ENCODE measurements at regions not wholly inside any gene's neighbourhood (a gene's known extent, or its start where the extent isn't known, plus 50 kb on each side); places are given as distances from the start of the nearest gene placed in this dataset.
A peak's percentile ranks its signal among the peaks of the same experiment; 100 is the strongest.

GRCh38 chr7:146002431-146003078 is 114.0 kb upstream of the CNTNAP2 start:
- ChIA-PET CTCF (no interaction called here), SMC1A (ENCODE audit: uncharacterized antibody, unreplicated experiment) (interaction anchor here (0.8 kb wide), 1 partner anchor 17 kb away, joined by 3 read pairs; no protein-coding TSS in a partner anchor), POLR2A (no interaction called here), RAD21 (ENCODE audit: unreplicated experiment) (no interaction called here)
- TF ChIP-seq RUNX3 (IDR thresholded peaks at IDR 0.05; ENCODE audit: low read length) (peak; percentile 88), BHLHE40 (IDR thresholded peaks at IDR 0.05; ENCODE audit: borderline replicate concordance in 1 of 2, low read depth in 2 of 2, low read length in 1 of 2) (peak; percentile 84 to 86), MTA3 (IDR thresholded peaks at IDR 0.05; ENCODE audit: borderline replicate concordance, low read length) (no peak), SPI1 (IDR thresholded peaks at IDR 0.05; ENCODE audit: borderline replicate concordance, insufficient read depth, low read depth, low read length) (peak; percentile 67; the same call in 1 of the 2 replicates), RB1 (IDR thresholded peaks at IDR 0.05; ENCODE audit: borderline replicate concordance) (no peak), NFXL1 (IDR thresholded peaks at IDR 0.05; ENCODE audit: borderline replicate concordance) (no peak)
- no peaks in the 10 kb centered on the region for H3K9me3 ChIP-seq (replicated peaks; ENCODE audit: control insufficient read depth, insufficient read depth, low read length)
- intact Hi-C loops (cut with micrococcal nuclease; ENCODE audit: unreplicated experiment), result no loop called here
- H3K79me2 ChIP-seq (ENCODE audit: control insufficient read depth, insufficient read depth, low read length), result no peaks in the 10 kb centered on the region
- H2AFZ ChIP-seq (ENCODE audit: control insufficient read depth, low read depth, low read length), result no peak overlapping the region
- in situ Hi-C loops (cut with MboI), result no loop called here
- WGBS (ENCODE audit: insufficient coverage, insufficient replicate concordance, low lambda C conversion rate, missing lambda C conversion rate), result under 1% methylated on average over 8 of the region's 8 CpGs
- no peak overlapping the region for H3K27ac ChIP-seq (ENCODE audit: control insufficient read depth, insufficient read depth)
- DNase-seq (ENCODE audit: low read depth, low spot score) (peak; percentile 2), FAIRE-seq (no peak), ATAC-seq (peak; percentile 68)
- no peak overlapping the region for H3K4me3 ChIP-seq
- no peaks in the 10 kb centered on the region for H4K20me1 ChIP-seq (ENCODE audit: control insufficient read depth, insufficient read depth)
- H3K36me3 ChIP-seq (ENCODE audit: control insufficient read depth in 2 of 2, insufficient read depth in 2 of 2, low read length in 1 of 2), result no peaks in the 10 kb centered on the region
- H3K9ac ChIP-seq (ENCODE audit: control insufficient read depth, insufficient read depth, low read length), result no peak overlapping the region
- no peaks in the 10 kb centered on the region for H3K4me1 ChIP-seq (ENCODE audit: control insufficient read depth, insufficient read depth, low read length)
- no peak overlapping the region for H3K4me2 ChIP-seq (ENCODE audit: control insufficient read depth, insufficient read depth)
- no peaks in the 10 kb centered on the region for H3K27me3 ChIP-seq (replicated peaks in 1 of 2; ENCODE audit: control insufficient read depth in 2 of 2, insufficient read depth in 2 of 2, low read length in 1 of 2)
- BruUV-seq (replicated peaks), result no TSS peak

GRCh38 chr7:146002008-146002407 is 114.6 kb upstream of the CNTNAP2 start:
- Histone ChIP-seq H3K4me2 (ENCODE audit: control insufficient read depth, insufficient read depth) (no peak overlapping the region), H3K4me1 (ENCODE audit: control insufficient read depth, insufficient read depth, low read length) (no peaks in the 10 kb centered on the region), H3K36me3 (ENCODE audit: control insufficient read depth in 2 of 2, insufficient read depth in 2 of 2, low read length in 1 of 2) (no peaks in the 10 kb centered on the region), H3K27me3 (replicated peaks in 1 of 2; ENCODE audit: control insufficient read depth in 2 of 2, insufficient read depth in 2 of 2, low read length in 1 of 2) (no peaks in the 10 kb centered on the region), H3K9me3 (replicated peaks; ENCODE audit: control insufficient read depth, insufficient read depth, low read length) (no peaks in the 10 kb centered on the region), H3K9ac (ENCODE audit: control insufficient read depth, insufficient read depth, low read length) (no peak overlapping the region), H3K79me2 (ENCODE audit: control insufficient read depth, insufficient read depth, low read length) (no peaks in the 10 kb centered on the region), H3K27ac (ENCODE audit: control insufficient read depth, insufficient read depth) (no peak overlapping the region), H4K20me1 (ENCODE audit: control insufficient read depth, insufficient read depth) (no peaks in the 10 kb centered on the region), H2AFZ (ENCODE audit: control insufficient read depth, low read depth, low read length) (no peak overlapping the region), H3K4me3 (no peak overlapping the region)
- no TSS peak for BruUV-seq (replicated peaks)
- TF ChIP-seq HSF1 (IDR thresholded peaks at IDR 0.05; ENCODE audit: low read depth, low read length) (no peak), GATAD2B (conservative IDR thresholded peaks at IDR 0.05; ENCODE audit: low read depth) (no peak), FOXK2 (IDR thresholded peaks at IDR 0.05) (no peak), MLLT1 (IDR thresholded peaks at IDR 0.05) (no peak)
- in situ Hi-C loops (cut with MboI) (no loop called here), intact Hi-C loops (cut with micrococcal nuclease; ENCODE audit: unreplicated experiment) (no loop called here)
- ChIA-PET RAD21 (ENCODE audit: unreplicated experiment) (no interaction called here), SMC1A (ENCODE audit: uncharacterized antibody, unreplicated experiment) (no interaction called here), CTCF (no interaction called here), POLR2A (no interaction called here)
- DNase-seq (ENCODE audit: low read depth, low spot score) (no peak), FAIRE-seq (no peak), ATAC-seq (no peak)
